Esophagus mucosa (tissue), 1 donor: ENCODE measurements at regions not wholly inside any gene's neighbourhood (a gene's known extent, or its start where the extent isn't known, plus 50 kb on each side); places are given as distances from the start of the nearest gene placed in this dataset.
"Not testable (repeated sequence)": the region's sequence is repeated elsewhere in the genome, so short reads cannot be mapped to it uniquely, and the experiment has no call there.

Source experiments
- ATAC-seq: fragments of 200-7000 bp; cut with Tn5 transposase; one replicate; pipeline ENCODE4 v1.9.1; 2020
- donor health status: DM: yes; HTN: yes; CAD: no.

GRCh38 chr6:133757335-133757734 lies 131.6 kb upstream of the TCF21 start:
- ATAC-seq, result no peak

DNA sequence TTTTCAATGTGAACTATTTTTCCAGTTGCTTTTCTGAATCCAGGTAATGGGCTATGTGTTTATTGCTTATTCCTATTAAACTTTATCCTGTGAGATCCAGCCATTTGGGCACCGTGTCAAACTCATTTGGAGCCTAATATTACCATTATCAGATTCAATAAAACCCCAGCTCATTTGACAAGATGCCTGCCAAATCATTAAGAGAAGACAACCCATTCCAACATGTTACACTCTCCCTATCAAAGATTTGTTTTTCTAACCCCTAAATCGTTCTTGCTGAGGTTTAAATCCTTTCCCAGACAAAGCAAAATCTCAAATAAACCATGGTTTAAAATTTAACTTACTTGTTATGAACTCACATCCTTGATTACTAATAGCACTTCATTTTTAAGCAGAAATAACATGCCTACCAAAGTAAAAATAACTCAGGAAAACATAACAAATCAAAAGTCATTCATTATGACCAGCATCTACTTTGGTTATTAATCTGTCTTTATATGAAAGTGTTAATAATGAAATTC lies 130.0 kb upstream of the TCF21 start:
- no peak for ATAC-seq

- ATAC-seq, result no peak
These were observed 129.4 kb upstream of the TCF21 start for GRCh38 chr6:133759524-133759923.

DNA sequence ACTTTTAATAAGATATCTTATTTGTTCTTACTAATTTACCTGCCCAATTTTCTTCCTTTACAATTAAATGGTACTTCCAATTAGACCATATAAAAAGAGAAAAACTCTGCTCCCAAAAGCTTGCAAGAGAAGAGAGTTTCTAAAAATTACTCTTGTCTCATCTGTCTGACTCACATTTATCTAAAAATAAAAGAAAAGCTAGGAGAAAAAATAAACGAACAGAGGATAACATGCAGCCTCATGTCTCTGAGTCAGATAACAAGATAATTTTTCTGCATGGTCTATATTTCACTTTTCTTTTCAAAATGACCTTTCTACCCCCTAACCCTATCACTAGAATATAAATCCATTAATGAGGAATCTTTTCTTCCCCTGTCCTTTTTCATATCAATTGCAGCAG lies 127.2 kb upstream of the TCF21 start:
- ATAC-seq, result no peak

DNA sequence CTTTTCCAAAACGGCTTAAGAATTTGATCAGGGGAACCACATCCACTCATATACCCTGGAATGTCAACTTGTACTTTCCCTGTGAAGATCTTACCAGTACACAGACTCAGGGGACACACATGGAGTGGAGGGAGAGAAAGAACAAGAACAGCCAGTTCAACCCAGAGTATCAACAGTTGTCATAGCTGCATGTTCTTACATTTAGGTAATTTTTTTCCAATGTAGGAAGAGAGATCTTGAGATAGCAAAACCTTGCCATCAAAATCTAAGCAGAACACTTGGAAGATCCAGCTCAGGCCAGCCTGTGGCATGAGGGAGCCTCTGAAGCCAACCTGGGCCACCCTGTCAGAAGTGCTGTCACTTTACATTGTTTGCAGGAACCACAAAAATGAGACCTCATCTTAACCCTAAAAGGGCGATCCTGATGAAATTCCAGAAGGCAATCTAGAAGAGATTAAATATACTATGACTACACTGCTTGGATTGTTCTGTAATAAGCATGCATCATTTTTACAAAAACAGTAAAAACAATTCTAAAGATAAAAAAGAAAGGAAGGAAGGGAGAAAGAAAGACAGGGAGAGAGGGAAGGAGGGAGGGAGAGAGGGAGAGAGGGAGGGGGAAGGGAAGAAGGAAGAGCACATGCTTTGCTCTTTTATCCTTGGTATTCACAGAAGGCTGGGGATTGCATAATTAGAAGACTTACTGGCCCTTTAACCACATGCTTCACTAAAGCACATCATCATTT lies 124.7 kb upstream of the TCF21 start:
- no peak for ATAC-seq

GRCh38 chr6:133764754-133765208 lies 124.1 kb upstream of the TCF21 start:
- ATAC-seq, result no peak

GRCh38 chr6:133767357-133767970 lies 121.4 kb upstream of the TCF21 start:
- no peak for ATAC-seq

- ATAC-seq, result no peak
These were observed 120.1 kb upstream of the TCF21 start for GRCh38 chr6:133768656-133769295.

- ATAC-seq, result no peak
These were observed 119.5 kb upstream of the TCF21 start for GRCh38 chr6:133769463-133769862.

- ATAC-seq, result no peak
These were observed 116.3 kb upstream of the TCF21 start for GRCh38 chr6:133772567-133772966.

GRCh38 chr6:133773776-133774175 lies 115.1 kb upstream of the TCF21 start:
- ATAC-seq, result no peak

DNA sequence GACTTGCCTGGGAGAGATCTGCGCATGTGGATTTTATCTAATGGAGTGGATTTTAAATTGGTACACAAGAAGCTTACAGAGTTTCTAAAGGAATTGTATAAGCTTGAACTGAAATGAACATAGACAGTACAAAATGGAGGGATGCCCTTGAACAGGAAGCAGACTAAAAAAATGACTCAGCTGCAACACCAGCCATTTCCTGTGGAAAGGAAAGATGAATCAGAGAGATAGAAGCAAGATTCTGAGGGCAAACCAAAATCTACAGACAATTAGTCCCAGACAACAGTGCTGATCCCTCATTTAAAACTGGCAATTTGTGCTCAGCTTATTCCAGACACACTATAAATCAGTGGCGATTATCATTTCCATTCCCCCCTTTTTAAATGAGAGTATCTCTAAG lies 114.6 kb upstream of the TCF21 start:
- no peak for ATAC-seq

- ATAC-seq, result no peak
These were observed 110.3 kb upstream of the TCF21 start for GRCh38 chr6:133778414-133779130.

DNA sequence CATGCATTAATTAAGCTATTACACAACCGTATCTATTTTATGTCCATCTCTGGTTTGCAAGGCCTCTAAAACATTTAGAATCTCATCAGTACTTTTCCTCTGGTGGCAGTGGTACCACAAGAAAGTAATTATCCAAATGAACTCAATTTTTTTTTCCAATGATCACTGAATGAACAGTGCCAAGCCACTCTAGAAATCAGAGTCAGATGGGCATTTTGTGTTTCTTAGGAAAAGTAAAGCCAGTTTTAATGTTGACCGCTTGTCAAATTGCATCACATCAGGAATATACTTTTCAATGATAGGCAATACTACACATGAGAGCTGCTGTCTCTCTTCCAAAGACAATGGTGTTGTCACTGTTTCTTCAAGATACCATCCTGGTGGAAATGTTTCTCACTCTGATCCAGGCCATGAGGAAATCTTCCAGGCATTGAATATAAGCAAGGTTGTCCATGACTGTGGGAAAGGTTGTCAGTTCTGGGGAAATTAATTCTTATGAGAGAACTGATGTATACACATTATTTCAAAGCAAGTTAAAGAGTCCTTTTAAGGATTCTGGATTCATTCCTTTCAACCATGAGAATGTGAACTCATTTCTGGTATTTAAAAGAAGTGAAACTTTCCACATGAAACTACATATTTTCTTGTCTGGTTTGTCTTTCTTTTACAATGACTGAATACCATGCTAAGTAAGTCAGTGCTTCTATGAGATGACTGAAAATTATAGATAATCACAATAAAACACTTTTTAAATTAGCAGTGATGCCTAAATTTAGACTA lies 108.8 kb upstream of the TCF21 start:
- ATAC-seq, result no peak

DNA sequence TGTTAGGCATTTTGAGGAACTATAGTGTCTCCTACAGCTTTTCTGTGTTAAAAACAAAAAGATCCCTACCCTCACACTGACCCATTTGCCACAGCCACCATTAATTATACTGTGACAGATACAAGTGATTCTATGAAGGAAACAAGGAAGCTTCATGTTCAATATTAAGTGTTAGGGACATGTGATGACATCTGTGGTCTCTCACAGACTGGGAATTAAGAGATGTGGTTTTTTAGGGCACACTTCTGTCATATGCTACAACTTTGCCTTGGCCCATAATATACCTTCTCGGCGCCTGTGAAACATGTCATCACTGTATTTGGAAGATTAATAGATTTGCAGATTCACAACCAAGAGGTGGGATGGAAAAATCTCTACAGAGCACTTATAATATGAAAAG lies 102.9 kb upstream of the TCF21 start:
- ATAC-seq, result no peak

- ATAC-seq, result no peak
These were observed 101.8 kb upstream of the TCF21 start for GRCh38 chr6:133787122-133787521.

DNA sequence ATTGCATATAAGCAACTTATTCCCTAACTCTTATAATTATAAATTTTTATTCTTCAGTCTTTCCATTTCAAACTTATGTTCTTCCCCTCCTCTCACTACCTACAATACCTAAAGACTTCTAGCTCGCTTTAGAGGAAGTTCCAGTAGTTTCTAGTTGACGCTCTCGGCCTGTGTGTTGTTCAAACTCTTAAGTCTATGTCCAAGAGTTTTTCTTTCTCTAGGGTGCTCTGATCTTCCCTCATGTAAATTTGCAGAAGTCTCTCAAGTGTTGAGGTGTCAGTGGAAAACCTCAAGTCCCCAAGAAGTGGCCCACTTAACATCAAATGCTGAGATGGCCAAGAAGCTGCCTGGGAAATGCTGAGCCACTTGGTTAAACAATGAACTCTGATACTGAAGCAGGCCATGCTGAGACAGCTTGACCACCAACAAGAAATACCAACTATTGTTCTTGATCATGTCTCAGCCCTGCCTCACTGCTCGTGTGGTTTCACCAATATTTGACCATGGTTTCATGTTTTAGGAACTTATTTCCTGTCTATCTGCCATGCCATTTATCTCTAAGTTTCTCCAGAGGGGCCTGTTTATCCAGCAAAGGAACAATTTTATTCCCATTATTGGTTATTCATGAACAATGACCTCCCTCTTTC lies 100.9 kb upstream of the TCF21 start:
- no peak for ATAC-seq

GRCh38 chr6:133788556-133788955 lies 100.4 kb upstream of the TCF21 start:
- ATAC-seq, result no peak

DNA sequence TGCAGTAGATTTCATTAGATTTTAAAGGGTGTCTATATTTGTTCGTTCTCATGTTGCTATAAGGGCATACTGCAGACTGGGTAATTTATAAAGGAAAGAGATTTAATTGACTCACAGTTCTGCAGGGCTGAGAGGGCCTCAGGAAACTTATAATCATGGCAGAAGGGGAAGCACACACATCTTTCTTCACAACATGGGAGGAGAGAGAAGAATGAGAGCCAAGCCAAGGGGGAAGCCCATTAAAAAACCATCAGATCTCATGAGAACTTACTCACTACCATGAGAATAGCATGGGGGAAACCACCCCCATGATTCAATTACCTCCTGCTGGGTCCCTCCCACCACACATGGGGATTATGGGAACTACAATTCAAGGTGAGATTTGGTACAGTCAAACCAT lies 99.5 kb upstream of the TCF21 start:
- not testable (repeated sequence) for ATAC-seq

DNA sequence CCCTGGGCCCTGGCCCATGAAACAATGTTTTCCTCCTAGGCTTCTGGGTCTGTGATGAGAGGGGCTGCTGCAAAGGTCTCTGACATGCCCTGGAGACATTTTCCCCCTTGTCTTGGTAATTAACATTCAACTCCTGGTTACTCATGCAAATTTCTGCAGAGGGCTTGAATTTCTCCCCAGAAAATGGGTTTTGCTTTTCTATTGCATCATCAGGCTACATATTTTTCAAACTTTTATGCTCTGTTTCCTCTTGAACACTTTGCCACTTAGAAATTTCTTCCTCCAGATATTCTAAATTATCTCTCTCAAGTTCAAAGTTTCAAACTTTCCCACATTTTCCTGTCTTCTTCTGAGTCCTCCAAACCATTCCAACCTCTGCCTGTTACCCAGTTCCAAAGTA lies 98.2 kb upstream of the TCF21 start:
- not testable (repeated sequence) for ATAC-seq

- not testable (repeated sequence) for ATAC-seq
These were observed 93.9 kb upstream of the TCF21 start for GRCh38 chr6:133795051-133795450.

DNA sequence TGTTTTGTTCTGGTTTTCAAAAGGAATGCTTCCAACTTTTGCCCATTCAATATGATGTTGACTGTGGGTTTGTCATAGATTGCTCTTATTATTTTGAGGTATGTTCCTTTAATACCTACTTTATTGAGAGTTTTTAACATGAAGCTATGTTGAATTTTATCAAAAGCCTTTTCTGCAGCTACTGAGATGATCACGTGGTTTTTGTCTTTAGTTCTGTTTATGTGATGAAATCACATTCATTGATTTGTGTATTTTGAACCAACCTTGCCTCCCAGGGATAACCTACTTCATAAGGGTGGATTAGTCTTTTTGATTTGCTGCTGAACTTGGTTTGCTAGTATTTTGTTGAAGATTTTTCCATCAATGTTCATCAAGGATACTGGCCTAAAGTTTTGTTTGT lies 92.7 kb upstream of the TCF21 start:
- ATAC-seq, result no peak
